HEK293 (cell line): ENCODE measurements at regions not wholly inside any gene's neighbourhood (a gene's known extent, or its start where the extent isn't known, plus 50 kb on each side); places are given as distances from the start of the nearest gene placed in this dataset.

ENCODE experiments used
- CTCF ChIA-PET: fragments of 350-600 bp; formaldehyde crosslinking; extraction: SDS; loops from one replicate; lab custom pipeline; 2021; ENCODE audit warnings: antibody characterized with exemption; lab: Yijun Ruan, JAX
- POLR2A ChIA-PET: fragments of 300-600 bp; formaldehyde crosslinking; extraction: SDS; loops from one replicate; lab custom pipeline; 2020; ENCODE audit warnings: antibody characterized with exemption, inconsistent platforms; lab: Yijun Ruan, JAX
- H3K27ac ChIP-seq: fragments of 200-500 bp; sonication (Bioruptor generic); 2 replicates; pipeline ENCODE4 v1.5.1; 2014; ENCODE audit warnings: low read depth, low read length, control low read depth, inconsistent platforms; ENCODE audit errors: extremely low read depth
- H3K36me3 ChIP-seq, 2 experiments: fragments of 200-500 bp in 1 of 2; sonication (Bioruptor generic) in 1 of 2; 1 replicate in 1 of 2; 2 replicates in 1 of 2; pipeline ENCODE4 v1.5.1; 2014 to 2017; ENCODE audit warnings: inconsistent platforms in 2 of 2, low read length in 2 of 2; ENCODE audit not compliant: control insufficient read depth in 2 of 2, insufficient read depth in 1 of 2
- H3K4me1 ChIP-seq: fragments of 200-500 bp; sonication (Bioruptor generic); 2 replicates; pipeline ENCODE4 v1.5.1; 2014; ENCODE audit warnings: mild to moderate bottlenecking, low read length, inconsistent platforms; ENCODE audit not compliant: control insufficient read depth, insufficient read depth
- H3K4me3 ChIP-seq: 2 replicates; pipeline ENCODE4 v1.5.1; 2011; ENCODE audit warnings: low read depth, mild to moderate bottlenecking, control low read depth, low read length, moderate library complexity
- H3K9me3 ChIP-seq: fragments of 200-500 bp; sonication (Bioruptor generic); 2 replicates; pipeline ENCODE4 v1.5.1; 2014; ENCODE audit warnings: low read depth, low read length, inconsistent platforms; ENCODE audit not compliant: control insufficient read depth, insufficient read depth
- BCL6B ChIP-seq: fragments of 450-650 bp; formaldehyde crosslinking; IDR thresholded peaks from 2 replicates; pipeline ENCODE4 v1.5.1; 2017; ENCODE audit warnings: missing biosample characterization, missing genetic modification characterization
- OSR2 ChIP-seq: fragments of 450-650 bp; formaldehyde crosslinking; IDR thresholded peaks from 2 replicates; pipeline ENCODE4 v1.5.1; 2016; ENCODE audit warnings: missing biosample characterization, missing genetic modification characterization
- PRDM10 ChIP-seq: fragments of 450-650 bp; formaldehyde crosslinking; IDR thresholded peaks from 2 replicates; pipeline ENCODE4 v1.5.1; 2016; ENCODE audit warnings: missing biosample characterization, missing genetic modification characterization
- PRDM4 ChIP-seq: fragments of 450-650 bp; formaldehyde crosslinking; IDR thresholded peaks from 2 replicates; pipeline ENCODE4 v1.5.1; 2017; ENCODE audit warnings: missing biosample characterization, missing genetic modification characterization
- YY2 ChIP-seq: fragments of 450-650 bp; formaldehyde crosslinking; IDR thresholded peaks from 2 replicates; pipeline ENCODE4 v1.5.1; 2016; ENCODE audit warnings: missing biosample characterization, missing genetic modification characterization
- ZBTB11 ChIP-seq: fragments of 450-650 bp; formaldehyde crosslinking; conservative IDR thresholded peaks from 2 replicates; pipeline ENCODE4 v1.5.1; 2016; ENCODE audit warnings: low read depth, missing biosample characterization, missing genetic modification characterization
- ZNF121 ChIP-seq: fragments of 450-650 bp; formaldehyde crosslinking; IDR thresholded peaks from 2 replicates; pipeline ENCODE4 v1.5.1; 2016; ENCODE audit warnings: missing biosample characterization, missing genetic modification characterization
- ZNF132 ChIP-seq: fragments of 450-650 bp; formaldehyde crosslinking; IDR thresholded peaks from 2 replicates; pipeline ENCODE4 v1.5.1; 2017; ENCODE audit warnings: missing biosample characterization, missing genetic modification characterization, borderline replicate concordance
- ZNF146 ChIP-seq: fragments of 450-650 bp; formaldehyde crosslinking; IDR thresholded peaks from 2 replicates; pipeline ENCODE4 v1.5.1; 2016; ENCODE audit warnings: missing biosample characterization, missing genetic modification characterization
- ZNF302 ChIP-seq: fragments of 450-650 bp; formaldehyde crosslinking; IDR thresholded peaks from 2 replicates; pipeline ENCODE4 v1.5.1; 2016; ENCODE audit warnings: missing biosample characterization, missing genetic modification characterization, low read depth
- ZNF311 ChIP-seq: fragments of 450-650 bp; formaldehyde crosslinking; IDR thresholded peaks from 2 replicates; pipeline ENCODE4 v1.5.1; 2017; ENCODE audit warnings: missing biosample characterization, missing genetic modification characterization, borderline replicate concordance
- ZNF544 ChIP-seq: fragments of 450-650 bp; formaldehyde crosslinking; IDR thresholded peaks from 2 replicates; pipeline ENCODE4 v1.5.0; 2017; ENCODE audit warnings: missing biosample characterization, missing genetic modification characterization
- ZNF660 ChIP-seq: fragments of 450-650 bp; IDR thresholded peaks from 2 replicates; pipeline ENCODE4 v1.5.1; 2018; ENCODE audit warnings: missing biosample characterization, mild to moderate bottlenecking, missing genetic modification characterization
- ZNF76 ChIP-seq: fragments of 450-650 bp; formaldehyde crosslinking; IDR thresholded peaks from 2 replicates; pipeline ENCODE4; 2016; ENCODE audit warnings: low read depth, missing biosample characterization, missing genetic modification characterization, borderline replicate concordance
- ZNF843 ChIP-seq: fragments of 450-650 bp; formaldehyde crosslinking; IDR thresholded peaks from 2 replicates; pipeline ENCODE4 v1.5.1; 2016; ENCODE audit warnings: missing biosample characterization, missing genetic modification characterization
- ZSCAN16 ChIP-seq: fragments of 450-650 bp; formaldehyde crosslinking; IDR thresholded peaks from 2 replicates; pipeline ENCODE4 v1.5.1; 2016; ENCODE audit warnings: missing biosample characterization, missing genetic modification characterization

- H3K4me1 ChIP-seq, result no peaks in the 10 kb centered on the region
- CTCF ChIA-PET, result interaction anchor here (0.6 to 1.0 kb wide), 3 partner anchors 16 to 87 kb away, joined by 3 to 4 read pairs (median 3); no protein-coding TSS in a partner anchor
- H3K36me3 ChIP-seq, result no peaks in the 10 kb centered on the region
- H3K27ac ChIP-seq, result no peak overlapping the region
- H3K4me3 ChIP-seq, result no peak overlapping the region
- no peaks in the 10 kb centered on the region for H3K9me3 ChIP-seq
- TF ChIP-seq BCL6B (tag by site-specific recombination), result no peak
- TF ChIP-seq ZNF660 (tag by site-specific recombination), result no peak
- no peak for TF ChIP-seq PRDM10
- TF ChIP-seq ZNF132 (tag by site-specific recombination), result no peak
- no peak for TF ChIP-seq OSR2 (tag by site-specific recombination)
- TF ChIP-seq PRDM4 (tag by site-specific recombination), result no peak
- no peak for TF ChIP-seq ZNF121 (tag by site-specific recombination)
- TF ChIP-seq ZNF843 (tag by site-specific recombination), result no peak
- TF ChIP-seq ZSCAN16 (tag by site-specific recombination), result no peak
- TF ChIP-seq ZNF146 (tag by site-specific recombination), result no peak
- TF ChIP-seq ZNF302 (tag by site-specific recombination), result no peak
- no peak for TF ChIP-seq ZNF76
- TF ChIP-seq ZNF544 (tag by site-specific recombination), result no peak
- TF ChIP-seq ZBTB11 (tag by site-specific recombination), result no peak
- TF ChIP-seq YY2 (tag by site-specific recombination), result no peak
- TF ChIP-seq ZNF311 (tag by site-specific recombination), result no peak
- POLR2A ChIA-PET, result no interaction called here
Observed at GRCh38 chr6:3661390-3661789, 90.1 kb downstream of the PXDC1 start.
